ENCODE measurements at regions not wholly inside any gene's neighbourhood (a gene's known extent, or its start where the extent isn't known, plus 50 kb on each side); places are given as distances from the start of the nearest gene placed in this dataset.
"Not testable (repeated sequence)": the region's sequence is repeated elsewhere in the genome, so short reads cannot be mapped to it uniquely, and the experiment has no call there.

DNA sequence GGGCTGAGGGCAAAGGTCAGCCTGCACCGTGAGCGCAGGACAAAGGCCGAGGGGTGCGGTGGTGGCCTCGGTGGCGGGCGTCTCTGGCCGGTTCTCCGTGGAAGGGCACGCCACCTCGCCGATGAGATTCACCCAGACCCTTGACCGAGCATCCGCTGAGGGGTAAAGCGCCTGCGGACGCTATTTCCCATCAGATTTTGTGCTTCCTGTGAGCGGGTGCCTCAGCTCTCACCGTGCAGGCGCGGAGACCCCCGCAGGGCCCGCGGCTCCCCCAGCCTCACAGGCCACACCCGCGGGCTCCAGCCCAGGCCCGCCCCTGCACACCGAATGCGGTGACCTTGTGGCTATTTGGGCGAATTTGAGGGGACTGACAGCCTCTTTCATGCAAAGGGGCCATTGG, 348.0 kb downstream of the TEX29 start:
- Histone ChIP-seq H3K9ac (ENCODE audit: low read length) (no peak overlapping the region), H3K79me2 (ENCODE audit: insufficient read depth, low read length) (no peaks in the 10 kb centered on the region), H3K27ac (ENCODE audit: low read depth, low read length) (no peak overlapping the region), H2AFZ (ENCODE audit: low read depth, low read length) (no peak overlapping the region), H3K27me3 (ENCODE audit: insufficient read depth, low read length) (no peaks in the 10 kb centered on the region), H3K36me3 (ENCODE audit: insufficient read depth, low read length) (no peaks in the 10 kb centered on the region), H3K4me2 (ENCODE audit: low read length) (no peak overlapping the region), H4K20me1 (ENCODE audit: insufficient read depth, low read length) (no peaks in the 10 kb centered on the region), H3K4me1 (ENCODE audit: insufficient read depth, low read length) (no peaks in the 10 kb centered on the region), H3K9me3 (ENCODE audit: insufficient read depth, low read depth, low read length) (peaks cover 4% of the 10 kb centered on the region), H3K4me3 (ENCODE audit: insufficient read depth, low read depth, low read length) (no peak overlapping the region)
- FAIRE-seq = no peak
- no peaks in the 10 kb centered on the region for H3K36me3 Mint-ChIP-seq (ENCODE audit: low read depth, unreplicated experiment)
- TF ChIP-seq, protein P1, sequence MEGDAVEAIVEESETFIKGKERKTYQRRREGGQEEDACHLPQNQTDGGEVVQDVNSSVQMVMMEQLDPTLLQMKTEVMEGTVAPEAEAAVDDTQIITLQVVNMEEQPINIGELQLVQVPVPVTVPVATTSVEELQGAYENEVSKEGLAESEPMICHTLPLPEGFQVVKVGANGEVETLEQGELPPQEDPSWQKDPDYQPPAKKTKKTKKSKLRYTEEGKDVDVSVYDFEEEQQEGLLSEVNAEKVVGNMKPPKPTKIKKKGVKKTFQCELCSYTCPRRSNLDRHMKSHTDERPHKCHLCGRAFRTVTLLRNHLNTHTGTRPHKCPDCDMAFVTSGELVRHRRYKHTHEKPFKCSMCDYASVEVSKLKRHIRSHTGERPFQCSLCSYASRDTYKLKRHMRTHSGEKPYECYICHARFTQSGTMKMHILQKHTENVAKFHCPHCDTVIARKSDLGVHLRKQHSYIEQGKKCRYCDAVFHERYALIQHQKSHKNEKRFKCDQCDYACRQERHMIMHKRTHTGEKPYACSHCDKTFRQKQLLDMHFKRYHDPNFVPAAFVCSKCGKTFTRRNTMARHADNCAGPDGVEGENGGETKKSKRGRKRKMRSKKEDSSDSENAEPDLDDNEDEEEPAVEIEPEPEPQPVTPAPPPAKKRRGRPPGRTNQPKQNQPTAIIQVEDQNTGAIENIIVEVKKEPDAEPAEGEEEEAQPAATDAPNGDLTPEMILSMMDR (IDR thresholded peaks at IDR 0.05; ENCODE audit: insufficient read depth, low read depth, low read length) = no peak
- no peak for TF ChIP-seq EZH2 (IDR thresholded peaks at IDR 0.05; ENCODE audit: insufficient read depth, low read length)
- no peaks in the 10 kb centered on the region for H3K4me1 Mint-ChIP-seq (ENCODE audit: low read depth, unreplicated experiment)
- H3K9me3 Mint-ChIP-seq (ENCODE audit: unreplicated experiment) = no peaks in the 10 kb centered on the region
- H3K27ac Mint-ChIP-seq (ENCODE audit: unreplicated experiment) = no peak overlapping the region
- DNase-seq (ENCODE audit: low read depth) = no peak
- H3K4me3 Mint-ChIP-seq (ENCODE audit: unreplicated experiment) = no peak overlapping the region
- H3K27me3 Mint-ChIP-seq (ENCODE audit: low read depth, unreplicated experiment) = peaks cover 19% of the 10 kb centered on the region

DNA sequence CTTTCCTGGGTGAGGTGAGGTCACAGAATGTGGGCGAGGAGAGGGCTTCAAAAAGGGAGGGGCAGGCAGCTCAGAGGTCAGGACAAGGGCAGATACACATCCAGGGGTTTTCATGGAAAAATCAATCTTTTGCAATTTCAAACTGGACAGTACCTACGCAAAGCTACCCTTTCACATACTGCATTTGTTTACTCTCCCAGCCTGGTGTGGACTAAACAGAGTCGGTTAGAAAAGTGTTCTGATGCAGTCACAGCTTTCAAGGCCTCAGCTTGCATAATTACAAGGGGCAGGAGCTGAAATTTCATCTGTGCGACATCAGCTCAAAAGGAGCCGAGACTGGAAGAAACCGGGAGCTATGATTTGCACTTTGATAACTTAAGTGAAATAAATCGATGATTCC, 351.8 kb downstream of the TEX29 start:
- H3K9me3 ChIP-seq (ENCODE audit: insufficient read depth, low read depth, low read length); H3K79me2 ChIP-seq (ENCODE audit: insufficient read depth, low read length); DNase-seq (ENCODE audit: low read depth); H4K20me1 ChIP-seq (ENCODE audit: insufficient read depth, low read length); H3K9ac ChIP-seq (ENCODE audit: low read length); H3K27ac Mint-ChIP-seq (ENCODE audit: unreplicated experiment); H3K36me3 Mint-ChIP-seq (ENCODE audit: low read depth, unreplicated experiment); H3K4me2 ChIP-seq (ENCODE audit: low read length); H3K27ac ChIP-seq (ENCODE audit: low read depth, low read length); H3K9me3 Mint-ChIP-seq (ENCODE audit: unreplicated experiment); H3K36me3 ChIP-seq (ENCODE audit: insufficient read depth, low read length); H3K4me1 ChIP-seq (ENCODE audit: insufficient read depth, low read length); H3K4me3 ChIP-seq (ENCODE audit: insufficient read depth, low read depth, low read length); H2AFZ ChIP-seq (ENCODE audit: low read depth, low read length); H3K27me3 Mint-ChIP-seq (ENCODE audit: low read depth, unreplicated experiment); H3K4me3 Mint-ChIP-seq (ENCODE audit: unreplicated experiment); H3K4me1 Mint-ChIP-seq (ENCODE audit: low read depth, unreplicated experiment); H3K27me3 ChIP-seq (ENCODE audit: insufficient read depth, low read length); FAIRE-seq: not testable (repeated sequence)

DNA sequence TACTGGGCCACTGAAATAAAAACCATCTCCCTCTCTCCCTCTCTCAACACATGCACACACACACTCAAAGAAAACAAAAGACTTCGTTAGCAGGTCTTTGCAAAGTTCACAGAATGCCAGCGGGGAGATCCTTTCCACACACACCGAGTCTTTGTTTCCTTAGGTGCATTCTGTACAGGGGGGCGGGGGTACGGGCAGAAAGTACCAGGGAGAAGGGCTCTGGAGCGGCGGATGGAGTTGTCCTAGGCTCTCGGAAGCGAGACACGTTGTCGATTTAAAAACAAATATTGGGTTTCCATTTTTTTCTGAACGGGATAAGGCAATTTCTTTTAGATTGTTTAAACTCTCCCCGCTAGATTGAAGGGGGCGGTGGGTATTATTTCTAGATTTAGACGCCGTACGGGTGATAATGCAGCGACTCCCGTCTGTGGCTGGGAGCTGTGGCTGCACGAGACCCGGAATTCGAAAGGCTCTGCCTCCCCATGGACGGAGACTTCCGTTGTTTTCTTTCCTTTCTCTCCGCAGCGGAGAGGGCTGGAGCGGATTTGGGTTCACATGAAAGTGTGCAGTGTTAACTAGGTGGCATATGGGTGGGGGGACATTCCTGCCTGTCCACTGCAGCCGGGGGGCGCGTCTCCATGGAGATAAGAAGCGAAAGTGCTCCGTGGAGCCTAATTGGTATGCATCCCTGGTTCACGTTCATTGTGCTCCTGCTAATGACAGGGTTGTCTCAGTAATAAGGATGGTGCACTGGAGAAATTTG, 357.9 kb downstream of the TEX29 start:
- H3K36me3 ChIP-seq (ENCODE audit: insufficient read depth, low read length); H3K36me3 Mint-ChIP-seq (ENCODE audit: low read depth, unreplicated experiment); H2AFZ ChIP-seq (ENCODE audit: low read depth, low read length); H3K27ac Mint-ChIP-seq (ENCODE audit: unreplicated experiment); H3K27me3 ChIP-seq (ENCODE audit: insufficient read depth, low read length); H3K4me1 Mint-ChIP-seq (ENCODE audit: low read depth, unreplicated experiment); H3K4me2 ChIP-seq (ENCODE audit: low read length); H4K20me1 ChIP-seq (ENCODE audit: insufficient read depth, low read length); H3K27me3 Mint-ChIP-seq (ENCODE audit: low read depth, unreplicated experiment); H3K4me1 ChIP-seq (ENCODE audit: insufficient read depth, low read length); DNase-seq (ENCODE audit: low read depth); H3K4me3 Mint-ChIP-seq (ENCODE audit: unreplicated experiment); H3K9ac ChIP-seq (ENCODE audit: low read length); H3K9me3 Mint-ChIP-seq (ENCODE audit: unreplicated experiment); H3K9me3 ChIP-seq (ENCODE audit: insufficient read depth, low read depth, low read length); H3K4me3 ChIP-seq (ENCODE audit: insufficient read depth, low read depth, low read length); H3K27ac ChIP-seq (ENCODE audit: low read depth, low read length); FAIRE-seq; H3K79me2 ChIP-seq (ENCODE audit: insufficient read depth, low read length): not testable (repeated sequence)

DNA sequence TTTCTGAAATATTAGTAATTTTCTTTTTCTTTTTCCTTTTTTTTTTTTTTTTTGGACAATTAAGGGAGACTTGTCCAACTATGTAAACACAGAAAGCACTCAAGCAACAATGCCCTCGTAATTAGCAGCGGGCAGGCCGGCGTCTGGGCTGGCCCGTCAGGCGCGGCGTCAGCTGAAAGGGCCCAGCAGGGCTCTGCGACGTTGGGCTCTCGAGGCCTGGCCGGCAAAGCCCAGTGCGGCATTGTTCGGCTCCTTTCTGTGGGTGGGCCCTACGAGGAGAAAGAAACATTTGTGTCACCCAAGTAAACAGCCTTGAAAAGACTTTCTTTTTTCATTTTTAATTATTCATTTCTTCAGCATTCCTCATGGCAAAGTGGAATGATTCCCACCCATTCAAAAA, 359.2 kb downstream of the TEX29 start:
- not testable (repeated sequence) for H3K27ac ChIP-seq (ENCODE audit: low read depth, low read length); H3K9ac ChIP-seq (ENCODE audit: low read length); H3K36me3 Mint-ChIP-seq (ENCODE audit: low read depth, unreplicated experiment); H3K4me1 Mint-ChIP-seq (ENCODE audit: low read depth, unreplicated experiment); H2AFZ ChIP-seq (ENCODE audit: low read depth, low read length); H3K4me1 ChIP-seq (ENCODE audit: insufficient read depth, low read length); H3K27ac Mint-ChIP-seq (ENCODE audit: unreplicated experiment); H3K4me3 ChIP-seq (ENCODE audit: insufficient read depth, low read depth, low read length); H3K79me2 ChIP-seq (ENCODE audit: insufficient read depth, low read length); DNase-seq (ENCODE audit: low read depth); H4K20me1 ChIP-seq (ENCODE audit: insufficient read depth, low read length); H3K36me3 ChIP-seq (ENCODE audit: insufficient read depth, low read length); H3K4me3 Mint-ChIP-seq (ENCODE audit: unreplicated experiment); H3K27me3 Mint-ChIP-seq (ENCODE audit: low read depth, unreplicated experiment); H3K27me3 ChIP-seq (ENCODE audit: insufficient read depth, low read length); H3K9me3 Mint-ChIP-seq (ENCODE audit: unreplicated experiment); FAIRE-seq; H3K4me2 ChIP-seq (ENCODE audit: low read length); H3K9me3 ChIP-seq (ENCODE audit: insufficient read depth, low read depth, low read length)

DNA sequence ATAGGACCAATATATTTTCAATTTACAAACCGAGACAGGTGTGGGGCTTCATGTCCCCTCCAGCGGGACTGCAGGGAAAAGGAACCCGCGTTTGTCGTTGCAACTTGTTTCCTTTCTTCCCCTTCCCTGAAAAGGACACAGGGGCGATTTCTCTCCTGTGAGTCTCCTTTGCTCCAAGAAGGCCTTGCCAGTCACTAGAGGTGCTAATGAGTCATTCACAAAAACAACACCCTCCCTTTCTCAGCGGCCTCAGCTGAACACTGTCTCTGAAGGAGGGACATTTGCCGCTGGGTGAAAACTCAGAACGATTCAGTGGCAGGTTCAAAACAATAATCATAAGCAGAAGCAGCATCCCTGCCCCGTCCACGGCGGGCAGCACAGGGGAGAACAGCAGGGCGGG, 359.7 kb downstream of the TEX29 start:
- not testable (repeated sequence) for DNase-seq (ENCODE audit: low read depth); H3K9me3 Mint-ChIP-seq (ENCODE audit: unreplicated experiment); H3K27ac ChIP-seq (ENCODE audit: low read depth, low read length); H3K4me3 ChIP-seq (ENCODE audit: insufficient read depth, low read depth, low read length); FAIRE-seq; H3K36me3 Mint-ChIP-seq (ENCODE audit: low read depth, unreplicated experiment); H3K9me3 ChIP-seq (ENCODE audit: insufficient read depth, low read depth, low read length); H3K27me3 Mint-ChIP-seq (ENCODE audit: low read depth, unreplicated experiment); H3K27ac Mint-ChIP-seq (ENCODE audit: unreplicated experiment); H3K4me3 Mint-ChIP-seq (ENCODE audit: unreplicated experiment); H3K4me1 ChIP-seq (ENCODE audit: insufficient read depth, low read length); H3K4me1 Mint-ChIP-seq (ENCODE audit: low read depth, unreplicated experiment); H3K36me3 ChIP-seq (ENCODE audit: insufficient read depth, low read length); H2AFZ ChIP-seq (ENCODE audit: low read depth, low read length); H4K20me1 ChIP-seq (ENCODE audit: insufficient read depth, low read length); H3K79me2 ChIP-seq (ENCODE audit: insufficient read depth, low read length); H3K4me2 ChIP-seq (ENCODE audit: low read length); H3K9ac ChIP-seq (ENCODE audit: low read length); H3K27me3 ChIP-seq (ENCODE audit: insufficient read depth, low read length)
